Stimulated activated CD4-positive, alpha-beta T cell treated with anti-CD3 and anti-CD28 coated beads, Interleukin-4, amount 100 ng/mL, for 4 hours (primary cell): ENCODE measurements at regions not wholly inside any gene's neighbourhood (a gene's known extent, or its start where the extent isn't known, plus 50 kb on each side); places are given as distances from the start of the nearest gene placed in this dataset.

Experiments used
- DNase-seq, 2 experiments: peaks; one replicate each; pipeline ENCODE4 v3.0.0-alpha.2; 2020

GRCh38 chr18:42412896-42413295 lies 457.9 kb downstream of the PIK3C3 start:
- no peak for DNase-seq

DNA sequence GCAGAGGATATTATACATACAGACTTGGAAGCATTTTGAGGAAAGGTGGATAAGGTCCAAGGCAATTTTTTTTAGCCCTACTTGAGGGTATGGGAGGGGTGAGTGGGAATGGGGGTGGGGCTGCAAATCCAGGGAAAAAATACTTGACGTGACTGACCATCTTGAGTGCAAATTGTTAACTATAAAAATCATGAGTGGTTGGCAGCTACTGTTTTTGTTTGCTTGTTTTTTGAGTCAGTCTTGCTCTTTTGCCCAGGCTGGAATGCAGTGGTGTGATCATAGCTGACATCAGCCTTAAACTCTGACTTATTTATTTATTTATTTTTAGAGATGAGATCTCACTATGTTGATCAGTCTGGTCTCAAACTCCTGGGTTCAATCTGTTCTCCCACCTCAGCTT lies 458.8 kb downstream of the PIK3C3 start:
- no peak for DNase-seq

- no peak for DNase-seq
Measured at GRCh38 chr18:42414756-42415454, 459.9 kb downstream of the PIK3C3 start.

- DNase-seq = no peak
Measured at GRCh38 chr18:42417189-42417588, 462.2 kb downstream of the PIK3C3 start.

DNA sequence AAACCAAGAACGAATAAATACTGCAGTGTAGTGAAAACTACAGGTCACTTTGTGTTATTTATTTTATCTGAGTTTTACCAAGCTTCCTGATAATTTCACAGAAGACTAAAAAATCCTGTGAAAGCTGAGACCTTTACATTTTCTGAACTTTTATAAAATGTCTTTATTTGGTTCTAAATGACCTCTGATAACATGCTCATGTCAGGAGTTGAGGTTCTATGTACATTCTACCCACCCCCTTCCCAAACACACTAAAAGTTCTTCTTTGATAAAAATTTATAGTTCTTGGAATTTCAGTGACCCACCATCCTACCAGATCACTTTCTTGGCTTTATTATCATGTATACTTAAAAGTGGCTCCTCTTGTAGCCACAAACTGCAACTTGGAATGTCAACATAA lies 463.1 kb downstream of the PIK3C3 start:
- no peak for DNase-seq

GRCh38 chr18:42425025-42425424 lies 470.0 kb downstream of the PIK3C3 start:
- DNase-seq = no peak

GRCh38 chr18:42426496-42427015 lies 471.5 kb downstream of the PIK3C3 start:
- no peak for DNase-seq

DNA sequence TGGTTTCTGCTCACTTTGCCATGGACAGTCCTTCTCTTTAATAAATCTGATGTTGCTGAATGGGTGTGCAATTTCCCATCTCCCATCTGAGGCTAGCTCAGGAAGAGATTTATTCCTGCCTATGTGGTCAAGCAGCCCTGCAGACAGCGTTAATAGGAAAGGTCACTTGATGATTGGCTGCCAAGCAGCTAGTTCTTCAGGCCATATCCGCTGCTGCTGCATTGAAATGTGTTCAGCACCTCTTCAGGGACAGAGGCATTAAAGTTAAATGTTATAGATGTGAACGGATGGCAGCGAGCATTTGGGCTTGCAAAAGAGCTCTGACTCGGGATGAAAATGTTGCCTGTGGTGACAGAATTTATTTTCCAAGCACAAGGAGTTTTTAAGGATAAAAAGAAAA lies 474.2 kb downstream of the PIK3C3 start:
- DNase-seq = no peak

DNA sequence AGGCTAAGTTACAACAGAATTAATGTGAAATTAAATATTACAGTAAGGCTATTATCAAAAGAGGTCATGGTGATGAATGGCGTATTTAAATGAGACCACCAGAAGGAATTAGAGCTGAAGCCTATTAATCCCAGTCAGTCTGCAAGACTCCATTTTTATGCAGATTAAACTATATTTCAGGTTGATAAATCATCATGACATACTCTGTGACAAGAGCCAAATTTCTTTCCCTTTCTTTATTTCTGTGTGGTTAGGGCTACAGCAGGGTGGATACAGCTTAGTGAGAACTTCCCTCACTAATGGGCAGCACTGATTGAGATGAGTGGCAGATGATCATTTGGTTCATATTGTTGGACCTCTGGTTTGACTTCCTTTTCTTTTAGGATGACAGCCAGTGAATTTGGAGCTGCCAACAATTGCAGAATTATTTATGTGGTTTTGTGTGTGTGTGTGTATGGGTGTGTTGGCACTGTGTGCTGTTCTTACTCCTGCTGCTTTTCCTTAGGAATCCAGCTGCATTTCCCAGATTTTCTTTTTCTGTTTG lies 481.3 kb downstream of the PIK3C3 start:
- no peak for DNase-seq

DNA sequence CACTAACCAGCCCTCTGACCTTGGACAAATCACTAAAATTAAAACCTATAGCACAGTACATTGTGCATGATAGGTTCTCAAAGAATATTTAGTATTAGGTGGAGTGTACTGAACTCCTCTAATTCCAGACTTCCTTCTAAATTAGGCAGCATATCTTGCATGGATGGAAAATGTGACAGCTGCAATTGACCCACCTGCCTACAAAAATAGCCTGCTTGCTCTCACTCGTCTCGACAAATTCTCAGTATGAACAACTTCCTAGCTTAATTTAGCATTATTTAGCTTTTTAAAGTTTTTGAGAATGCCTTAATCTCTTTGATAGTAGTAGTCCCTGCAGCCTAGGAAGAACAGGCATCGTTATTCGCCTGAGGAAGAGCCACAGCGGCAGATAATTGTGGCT lies 482.0 kb downstream of the PIK3C3 start:
- no peak for DNase-seq

- no peak for DNase-seq
Measured at GRCh38 chr18:42437646-42438045, 482.6 kb downstream of the PIK3C3 start.

DNA sequence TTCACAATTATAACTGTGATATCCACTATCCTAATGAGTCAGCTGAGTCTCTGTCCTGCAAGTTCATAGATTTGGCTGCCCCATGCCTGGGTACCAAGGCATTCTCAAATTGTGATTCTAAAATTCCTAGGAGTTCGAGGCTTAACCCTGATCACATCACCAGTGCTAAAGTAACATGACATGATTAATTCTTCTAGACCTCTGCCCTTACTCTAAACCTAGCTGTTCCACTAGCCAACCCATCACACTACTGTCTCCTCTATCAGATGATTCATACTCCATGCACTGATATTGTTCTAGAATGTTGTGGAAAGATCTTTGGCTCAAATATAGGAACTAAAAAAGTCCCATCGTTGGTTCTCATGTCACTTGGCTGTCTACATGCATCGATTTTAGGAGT lies 487.6 kb downstream of the PIK3C3 start:
- no peak for DNase-seq

- DNase-seq = no peak
Measured at GRCh38 chr18:42444349-42444748, 489.3 kb downstream of the PIK3C3 start.

DNA sequence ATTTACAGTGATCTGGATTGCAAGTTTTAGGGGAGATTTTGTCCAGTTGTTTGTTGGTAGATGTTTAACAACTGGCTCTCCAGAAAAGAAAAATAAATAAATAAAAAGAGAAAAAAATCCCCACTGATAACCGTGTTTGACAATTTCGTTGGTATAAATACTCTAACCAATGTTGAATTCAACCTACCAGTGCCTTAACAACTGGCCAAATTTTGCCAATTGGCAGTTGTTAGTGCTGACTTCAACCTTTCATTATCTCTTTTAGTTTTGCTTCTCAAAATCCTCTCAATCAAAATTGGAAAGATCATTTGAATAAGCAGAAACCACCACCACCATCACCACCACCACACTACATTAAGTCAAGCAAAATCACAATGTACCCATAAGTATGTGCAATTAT lies 490.3 kb downstream of the PIK3C3 start:
- DNase-seq = no peak

DNA sequence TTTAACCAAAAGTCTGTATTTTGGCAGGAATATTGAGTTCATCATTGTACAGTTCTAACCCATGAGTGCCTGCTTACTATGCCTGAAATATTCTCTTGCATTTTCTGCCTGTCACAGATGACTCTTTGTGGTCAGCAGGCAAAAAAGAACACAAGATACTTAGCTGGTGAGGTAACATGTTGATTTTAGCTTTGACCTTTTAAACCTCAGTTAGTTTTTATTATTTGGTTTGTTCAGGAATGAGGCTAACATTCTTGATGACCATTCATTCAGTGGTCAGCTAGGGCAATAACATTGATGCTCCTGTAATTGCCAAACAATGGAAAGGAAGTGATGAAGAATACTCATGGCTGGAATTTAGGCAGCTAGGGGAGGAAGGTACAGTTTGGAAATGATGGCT lies 491.2 kb downstream of the PIK3C3 start:
- no peak for DNase-seq

DNA sequence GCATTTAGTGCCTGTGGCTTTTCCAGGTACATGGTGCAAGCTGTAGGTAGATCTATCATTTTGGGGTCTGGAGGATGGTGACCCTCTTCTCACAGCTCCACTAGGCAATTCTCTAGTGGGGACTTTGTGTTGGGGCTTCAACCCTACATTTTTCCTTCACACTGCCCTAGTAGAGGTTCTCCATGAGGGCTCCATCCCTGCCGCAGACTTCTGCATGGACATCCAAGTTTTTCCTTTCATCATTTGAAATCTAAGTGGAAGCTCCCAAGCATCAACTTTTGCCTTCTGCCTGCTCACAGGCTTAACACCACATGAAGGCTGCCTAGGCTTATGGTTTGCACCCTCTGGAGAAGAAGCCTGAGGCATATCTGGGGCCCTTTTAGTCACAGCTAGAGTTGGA lies 492.7 kb downstream of the PIK3C3 start:
- DNase-seq = no peak

DNA sequence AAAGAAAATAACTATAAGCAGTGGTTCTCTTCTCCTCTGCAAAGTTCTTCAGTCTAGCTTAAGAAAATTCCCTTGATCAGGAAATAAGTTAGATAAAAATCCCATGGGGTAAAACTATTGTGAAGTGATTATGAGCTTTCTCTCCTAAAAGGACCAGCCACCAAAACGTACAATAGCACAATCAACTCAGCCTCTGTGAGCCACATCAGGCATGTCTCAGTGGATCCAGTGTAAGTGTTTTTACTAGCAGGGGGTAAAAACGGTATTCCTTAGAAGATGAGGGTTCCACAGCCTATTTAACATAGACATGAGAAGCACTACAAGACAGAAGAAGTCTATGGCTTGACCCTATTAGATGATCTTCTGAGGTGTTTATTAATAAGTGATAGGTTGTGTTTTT lies 503.2 kb downstream of the PIK3C3 start:
- no peak for DNase-seq

DNA sequence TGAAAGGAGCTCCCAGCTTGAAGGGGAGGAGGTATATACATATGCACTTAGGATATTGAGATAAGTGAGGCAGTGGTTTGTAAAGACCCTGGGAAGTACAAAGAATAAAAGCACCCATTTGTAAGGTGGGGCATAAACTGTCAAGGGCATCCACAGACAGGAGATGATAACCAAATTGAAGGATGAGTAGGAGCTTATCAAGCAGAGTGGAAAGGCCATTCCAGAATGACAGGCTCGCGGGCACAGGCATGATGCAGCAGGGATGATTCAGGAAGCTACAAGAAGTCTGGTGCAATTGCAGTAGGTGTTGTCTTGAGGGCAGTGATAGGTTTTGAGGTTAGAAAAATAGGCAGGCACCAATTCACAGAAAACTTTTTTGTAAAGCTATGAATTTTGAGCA lies 504.8 kb downstream of the PIK3C3 start:
- DNase-seq = no peak

- no peak for DNase-seq
Measured at GRCh38 chr18:42471885-42472284, 516.9 kb downstream of the PIK3C3 start.

DNA sequence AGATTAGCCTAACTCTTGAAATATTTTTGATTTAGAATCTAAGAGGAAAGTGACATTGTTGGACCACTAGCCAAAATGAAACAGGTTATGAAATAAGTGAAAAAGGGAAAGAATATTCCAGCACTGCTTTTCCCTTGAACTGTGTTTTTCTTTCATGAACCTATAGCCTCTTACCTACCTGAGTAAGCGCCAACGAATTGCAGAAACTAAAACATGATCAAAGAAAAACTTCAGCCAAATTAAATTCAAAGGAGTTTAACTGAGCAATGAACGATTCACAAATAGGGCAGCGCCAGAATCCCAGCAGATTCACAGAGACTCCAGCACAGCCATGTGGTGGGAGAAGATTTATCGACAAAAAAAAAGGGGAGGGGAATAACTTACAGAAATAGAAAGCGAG lies 518.6 kb downstream of the PIK3C3 start:
- DNase-seq = no peak

DNA sequence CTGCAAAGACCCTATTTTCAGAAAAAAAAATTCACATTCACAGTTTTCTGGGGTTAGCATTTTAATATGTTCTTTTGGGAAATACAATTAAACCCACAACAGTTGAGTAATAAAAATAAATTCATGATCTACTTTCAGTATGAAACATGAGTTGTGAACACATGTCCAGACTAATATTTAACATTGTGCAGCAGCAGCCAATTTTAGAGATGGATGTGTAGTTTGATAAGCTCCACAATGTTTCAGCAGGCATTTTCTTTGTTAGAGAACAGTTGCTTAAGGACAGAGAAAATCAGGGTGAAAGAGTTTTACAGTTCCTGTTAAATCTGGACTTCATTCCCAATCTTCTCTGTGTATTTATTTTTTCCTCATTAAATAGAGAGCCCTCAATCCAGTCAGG lies 519.5 kb downstream of the PIK3C3 start:
- no peak for DNase-seq

DNA sequence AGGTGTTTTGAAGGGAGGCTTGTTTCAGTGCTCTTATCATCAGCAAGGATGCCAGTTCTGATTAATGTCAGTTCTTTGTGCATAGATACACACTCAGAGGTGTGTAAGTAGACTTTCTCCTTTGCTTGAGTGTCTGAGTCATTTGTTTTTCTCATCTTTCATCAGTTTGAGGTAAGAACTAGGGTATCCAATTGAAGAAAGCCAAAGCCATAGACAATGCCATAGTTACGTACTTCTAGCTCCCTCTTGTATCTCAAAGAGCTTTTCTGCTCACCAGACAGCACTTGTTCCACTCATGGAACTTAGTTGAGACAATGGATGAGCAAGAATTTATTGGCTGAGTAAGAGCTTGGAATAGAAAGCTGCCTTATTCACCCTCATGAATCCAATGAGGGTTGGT lies 520.1 kb downstream of the PIK3C3 start:
- DNase-seq = no peak

GRCh38 chr18:42477267-42477666 lies 522.2 kb downstream of the PIK3C3 start:
- DNase-seq = no peak

DNA sequence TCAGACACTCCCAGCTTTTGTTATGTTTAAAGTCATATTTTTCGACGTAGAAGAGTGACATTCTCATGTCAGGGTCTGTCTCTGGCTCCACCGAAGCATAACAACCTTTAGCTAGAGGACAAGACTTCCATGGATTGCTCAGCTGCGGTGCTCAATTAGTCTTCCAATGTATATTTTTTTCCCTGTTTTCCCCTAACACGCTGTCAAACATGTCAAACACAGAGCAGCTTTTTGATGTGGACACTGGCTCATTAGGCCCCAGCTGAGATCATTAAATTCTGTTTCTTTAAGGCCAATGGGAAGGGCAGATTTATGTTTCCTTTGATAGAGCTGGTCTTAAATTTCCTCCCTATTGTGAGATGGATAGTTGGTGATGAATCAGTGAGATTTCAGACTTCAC lies 525.4 kb downstream of the PIK3C3 start:
- DNase-seq = no peak

- DNase-seq = no peak
Measured at GRCh38 chr18:42484648-42485047, 529.6 kb downstream of the PIK3C3 start.
